GM03348 (cell line): ENCODE measurements at regions not wholly inside any gene's neighbourhood (a gene's known extent, or its start where the extent isn't known, plus 50 kb on each side); places are given as distances from the start of the nearest gene placed in this dataset.
"Not testable (repeated sequence)": the region's sequence is repeated elsewhere in the genome, so short reads cannot be mapped to it uniquely, and the experiment has no call there.

Source experiments
- DNase-seq: peaks from one replicate; pipeline ENCODE4 v3.0.0; 2012; ENCODE audit warnings: low spot score

DNA sequence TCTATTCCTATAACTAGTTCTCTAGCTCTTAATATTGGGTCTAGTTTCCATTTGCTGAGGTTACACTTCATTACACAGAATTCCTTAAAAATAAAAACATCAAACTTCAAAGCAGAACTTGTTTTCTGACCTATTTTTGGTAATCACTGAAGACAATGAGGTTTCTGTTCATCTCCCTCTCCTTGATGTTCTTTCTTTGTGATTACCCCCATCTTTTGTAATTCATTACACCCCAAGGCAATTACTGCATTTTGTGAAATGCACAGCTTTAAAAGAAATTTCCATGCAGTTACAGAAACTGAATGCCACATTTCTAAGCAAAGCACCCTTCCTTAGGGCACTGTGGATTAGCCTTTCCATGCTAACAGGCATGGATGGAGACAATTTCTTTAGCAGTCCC lies 363.2 kb upstream of the RND3 start:
- no peak for DNase-seq

DNA sequence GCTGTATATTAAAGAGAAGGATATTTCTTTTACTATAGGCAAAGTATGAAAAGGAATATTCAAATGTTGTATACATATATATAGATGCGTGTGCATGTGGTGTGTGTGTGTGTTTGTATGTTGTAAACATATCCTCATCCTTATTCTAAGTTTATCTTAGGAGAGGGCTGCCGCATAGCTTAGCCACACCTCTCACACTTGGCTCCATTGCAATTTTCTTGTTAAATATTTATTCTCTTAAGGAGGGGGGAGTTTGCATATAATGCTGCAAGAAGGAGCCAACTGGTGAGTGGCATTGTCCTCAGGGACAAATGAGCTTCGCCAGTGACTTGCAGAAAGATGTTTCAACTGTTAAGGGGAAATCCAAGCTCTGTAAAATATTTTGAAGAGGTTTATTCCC lies 360.1 kb upstream of the RND3 start:
- DNase-seq = no peak

GRCh38 chr2:150846691-150847090 lies 359.2 kb upstream of the RND3 start:
- no peak for DNase-seq

DNA sequence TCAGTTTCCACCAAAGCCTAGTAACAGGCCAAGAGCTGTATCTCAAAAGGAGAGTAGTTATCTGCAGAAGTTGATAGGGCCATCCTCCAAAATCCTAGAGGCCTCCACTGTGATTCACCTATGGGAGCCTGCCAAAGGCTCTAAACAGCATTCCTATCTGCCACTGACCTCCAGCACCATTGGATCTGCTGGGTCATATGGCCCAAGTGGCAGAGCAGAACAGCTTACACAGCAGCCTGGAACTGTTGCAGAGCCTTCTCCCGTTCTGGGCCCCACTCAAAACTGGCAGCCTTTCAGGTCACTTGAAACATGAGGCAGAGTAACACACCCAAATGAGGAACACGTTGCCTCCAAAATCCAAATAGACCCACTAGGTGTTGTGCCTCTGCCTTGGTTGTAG lies 345.2 kb upstream of the RND3 start:
- peak; percentile 7 for DNase-seq

GRCh38 chr2:150824118-150824517 lies 336.7 kb upstream of the RND3 start:
- DNase-seq = no peak

- no peak for DNase-seq
These were observed 330.0 kb upstream of the RND3 start for GRCh38 chr2:150817422-150817821.

- DNase-seq = no peak
These were observed 325.3 kb upstream of the RND3 start for GRCh38 chr2:150812664-150813367.

- DNase-seq = no peak
These were observed 324.6 kb upstream of the RND3 start for GRCh38 chr2:150812066-150812465.

- DNase-seq = peak; percentile 23
These were observed 323.9 kb upstream of the RND3 start for GRCh38 chr2:150811259-150811855.

GRCh38 chr2:150809103-150809502 lies 321.6 kb upstream of the RND3 start:
- no peak for DNase-seq

DNA sequence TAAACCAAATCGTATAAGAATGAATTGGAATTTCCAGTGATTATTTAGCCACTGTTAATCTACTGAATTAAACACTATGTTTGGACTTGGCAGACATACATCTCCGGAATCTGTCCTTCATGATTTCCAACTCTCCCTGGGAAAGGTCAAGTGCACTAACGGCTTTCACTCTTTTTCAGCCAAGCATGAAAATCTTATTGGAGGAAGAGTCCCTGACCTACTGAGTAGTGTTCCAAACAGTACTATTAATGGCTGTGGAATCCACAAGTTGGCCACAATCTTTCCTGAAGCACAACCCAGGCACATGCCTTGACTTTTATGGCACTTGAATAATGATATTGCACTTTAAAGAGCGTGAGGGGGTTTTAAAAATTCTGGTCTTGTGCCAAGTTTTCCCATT lies 318.9 kb upstream of the RND3 start:
- DNase-seq = no peak

DNA sequence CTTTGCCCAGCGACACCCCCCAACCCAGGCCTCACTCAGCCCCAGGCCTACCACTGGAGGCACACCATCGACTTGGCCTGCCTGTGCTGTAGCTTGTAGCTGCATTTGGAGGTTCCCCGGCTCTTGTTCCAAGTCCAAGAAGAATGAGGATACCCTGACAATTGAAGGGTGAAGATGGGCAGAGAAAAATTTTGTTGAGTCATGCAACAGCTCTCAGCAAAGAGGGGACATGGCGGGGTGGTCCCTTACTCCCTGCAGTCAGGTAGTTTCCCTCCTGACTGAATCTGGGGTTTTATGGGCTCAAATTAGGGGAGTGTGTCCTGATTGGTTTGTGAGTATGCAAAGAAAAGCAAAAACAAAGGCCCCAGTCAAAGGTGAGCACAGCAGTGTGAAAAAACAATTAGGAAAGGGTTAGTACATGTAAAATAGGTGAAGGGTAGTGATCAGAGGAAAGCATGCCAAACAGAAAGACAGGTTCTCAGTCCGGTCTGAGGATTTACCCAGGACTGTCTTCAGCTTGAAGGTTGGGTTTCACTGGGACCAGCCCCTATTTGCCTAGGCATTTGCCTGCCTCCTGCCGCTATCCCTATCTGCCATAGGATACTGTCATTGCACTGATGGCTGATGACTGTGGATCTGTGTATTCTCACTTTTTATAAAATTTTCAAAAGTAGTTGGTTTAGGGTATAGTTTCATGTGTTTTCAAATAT lies 316.4 kb upstream of the RND3 start:
- DNase-seq = no peak

GRCh38 chr2:150802635-150803034 lies 315.2 kb upstream of the RND3 start:
- no peak for DNase-seq

DNA sequence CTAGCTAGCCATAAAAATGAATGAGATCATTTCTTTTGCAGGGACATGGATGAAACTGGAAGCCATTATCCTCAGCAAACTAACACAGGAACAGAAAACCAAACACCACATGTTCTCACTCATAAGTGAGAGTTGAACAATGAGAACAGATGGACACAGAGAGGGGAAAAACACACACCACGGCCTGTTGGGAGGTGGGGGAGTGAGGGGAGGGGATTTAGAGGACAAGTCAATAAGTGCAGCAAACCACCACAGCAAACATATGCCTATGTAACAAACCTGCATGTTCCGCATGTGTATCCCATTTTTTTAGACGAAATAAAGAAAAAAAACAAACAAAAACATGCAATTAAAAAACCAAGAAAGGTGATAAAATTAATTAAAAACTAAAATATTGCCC lies 308.8 kb upstream of the RND3 start:
- not testable (repeated sequence) for DNase-seq

DNA sequence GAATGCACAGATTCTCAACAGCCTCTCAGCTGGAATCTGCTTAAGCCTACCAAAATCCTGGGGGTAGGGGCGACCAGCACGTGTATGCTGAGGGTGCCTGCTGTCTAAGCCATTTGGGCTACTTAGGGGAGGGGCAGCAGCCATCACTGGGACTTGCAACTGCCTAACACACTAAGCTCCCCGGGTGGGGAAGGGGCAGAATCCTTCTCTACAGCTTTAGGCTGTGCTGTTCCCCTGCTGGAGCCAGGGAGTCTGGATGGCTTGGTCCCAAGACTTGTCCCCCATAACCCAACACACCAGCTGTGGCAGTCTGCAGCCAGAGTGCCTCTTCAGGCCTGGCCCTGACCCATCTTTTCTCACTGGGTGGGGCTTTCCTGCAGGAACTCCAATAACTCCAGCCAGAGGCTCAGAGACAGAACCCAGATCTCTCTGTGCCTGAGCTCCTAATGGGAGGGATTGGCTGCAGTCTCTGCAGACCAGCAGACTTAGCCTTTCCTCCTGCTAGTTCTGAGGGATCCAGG lies 305.4 kb upstream of the RND3 start:
- DNase-seq = no peak

DNA sequence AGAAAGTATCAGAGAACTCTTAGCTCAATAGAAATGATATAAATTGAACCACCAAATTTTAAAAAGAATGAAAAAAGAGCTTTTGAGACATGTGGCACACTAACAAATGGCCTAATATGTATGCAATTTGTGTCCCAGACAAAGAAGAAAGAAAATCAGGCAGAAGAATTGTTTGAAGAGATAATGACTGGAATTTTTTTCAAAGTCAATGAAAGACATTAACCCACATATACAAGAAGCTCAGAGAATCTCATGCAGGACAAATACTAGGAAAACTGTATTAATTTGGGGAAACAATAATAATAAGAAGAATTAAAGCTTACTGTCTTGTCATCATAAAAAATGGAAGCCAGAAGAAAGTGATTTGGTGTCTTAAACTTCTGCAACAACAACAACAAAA lies 304.1 kb upstream of the RND3 start:
- no peak for DNase-seq

- no peak for DNase-seq
These were observed 302.0 kb upstream of the RND3 start for GRCh38 chr2:150789376-150789905.

DNA sequence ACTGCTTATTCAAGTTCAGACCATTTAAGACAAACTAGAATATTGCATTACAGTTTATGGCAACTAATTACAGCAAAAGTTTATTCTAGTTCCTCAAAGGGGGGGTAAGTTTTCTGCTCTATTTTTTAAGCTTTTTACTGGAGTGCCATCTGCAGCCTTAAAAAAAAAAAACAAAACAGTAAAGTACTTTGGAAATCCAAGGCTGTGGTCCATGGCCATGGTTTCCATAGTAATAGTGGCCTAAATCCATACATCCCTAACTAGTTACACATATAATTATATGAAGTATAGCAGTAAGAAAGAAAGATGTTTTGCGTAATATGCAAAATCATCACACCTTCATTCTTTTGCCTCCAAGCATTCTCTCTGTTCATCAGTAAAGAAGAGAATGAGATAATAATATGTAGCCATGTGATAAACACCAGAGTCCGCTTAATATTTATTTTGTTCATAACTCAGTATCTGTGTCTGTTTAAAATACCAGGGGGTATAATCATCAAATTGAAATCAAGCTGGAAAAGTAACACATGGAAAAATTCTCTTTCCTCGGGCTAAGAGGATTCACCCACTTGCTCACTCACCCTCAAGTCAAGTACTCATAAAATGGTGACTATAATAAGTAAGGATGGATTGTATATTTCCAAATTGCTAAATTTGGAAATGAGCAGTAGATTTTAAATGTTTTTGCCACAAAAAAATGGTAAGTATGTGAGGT lies 301.1 kb upstream of the RND3 start:
- no peak for DNase-seq

DNA sequence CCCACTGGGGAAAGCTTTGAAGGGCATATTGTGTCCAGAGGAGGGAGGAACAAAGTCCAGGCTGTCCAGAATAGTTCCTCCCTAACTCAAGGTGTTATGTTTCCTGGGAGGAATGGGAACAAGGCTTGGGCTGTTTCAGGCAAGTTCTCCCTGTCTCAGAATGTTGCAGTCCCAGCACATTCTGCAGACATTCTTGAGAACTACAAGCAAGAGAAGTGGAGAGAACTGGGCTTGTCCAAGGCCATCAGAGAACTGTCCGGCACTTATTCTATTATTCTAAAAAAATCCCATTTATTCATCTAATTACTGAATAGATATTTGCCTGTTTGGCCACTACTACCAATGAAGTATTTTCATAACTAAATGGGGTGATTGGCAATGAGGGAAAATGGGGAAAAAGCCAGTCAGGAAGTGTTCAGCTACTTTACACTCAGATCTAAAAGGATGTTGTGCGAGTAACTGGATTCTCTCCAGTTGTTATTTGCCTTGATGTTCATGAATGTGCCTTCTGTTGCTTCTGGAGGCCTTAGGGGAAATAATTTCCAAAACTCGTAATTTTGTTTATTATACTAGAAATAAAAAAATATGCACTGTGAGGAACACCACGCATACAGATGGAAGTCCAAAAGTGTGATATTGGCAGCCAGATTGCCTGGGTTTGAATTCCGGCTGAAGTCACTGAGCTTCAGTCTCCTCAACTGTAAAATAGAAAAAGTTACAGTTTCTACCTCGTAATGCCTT lies 300.1 kb upstream of the RND3 start:
- no peak for DNase-seq

GRCh38 chr2:150784389-150784788 lies 296.9 kb upstream of the RND3 start:
- DNase-seq = no peak

GRCh38 chr2:150783896-150784295 lies 296.4 kb upstream of the RND3 start:
- DNase-seq = no peak

GRCh38 chr2:150783015-150783414 lies 295.5 kb upstream of the RND3 start:
- no peak for DNase-seq
